ENCODE measurements at regions not wholly inside any gene's neighbourhood (a gene's known extent, or its start where the extent isn't known, plus 50 kb on each side); places are given as distances from the start of the nearest gene placed in this dataset.

DNA sequence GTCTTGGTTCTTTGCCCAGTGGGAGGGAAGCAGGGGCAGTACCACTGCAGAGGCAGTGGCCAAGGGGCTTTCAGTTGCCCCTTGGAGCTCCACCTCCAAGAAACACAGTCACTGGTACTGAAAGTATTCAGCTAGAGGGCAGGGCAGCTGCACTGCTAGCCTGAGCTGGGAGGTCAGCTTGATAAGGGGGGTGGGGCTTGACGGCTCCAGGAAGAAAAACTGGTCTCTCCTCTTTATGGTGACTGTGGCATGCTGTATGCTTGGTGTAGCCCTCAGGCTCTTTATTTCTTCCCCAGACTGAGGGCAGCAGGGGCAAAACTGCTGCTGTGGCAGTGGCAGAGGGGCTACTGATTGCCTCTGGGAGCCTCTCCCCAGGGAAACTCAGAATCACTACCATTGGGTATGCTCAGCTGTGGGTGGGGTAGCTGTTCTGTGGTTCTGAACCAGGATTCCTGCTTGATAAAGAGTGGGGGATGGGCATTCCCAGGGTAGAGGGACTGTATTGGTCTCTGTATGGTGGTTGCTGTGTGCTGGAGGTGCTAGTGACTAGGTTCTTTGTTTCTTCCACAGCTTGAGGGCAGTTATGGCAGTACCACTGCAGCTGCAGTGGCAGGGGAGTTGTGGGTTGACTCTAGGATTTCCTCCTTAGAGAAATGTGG is 134.6 kb upstream of the SCN7A start:
- Histone ChIP-seq H3K79me2 (replicated peaks; ENCODE audit: insufficient read depth, low read length) (no peaks in the 10 kb centered on the region), H3K36me3 (ENCODE audit: insufficient read depth, low read length) (no peaks in the 10 kb centered on the region), H4K20me1 (ENCODE audit: insufficient read depth) (no peaks in the 10 kb centered on the region), H2AFZ (ENCODE audit: low read depth, low read length) (no peak overlapping the region), H3K4me3 (ENCODE audit: low read length) (no peak overlapping the region), H3K4me2 (ENCODE audit: low read length) (no peak overlapping the region), H3K9me2 (ENCODE audit: insufficient read depth, low read length) (no peaks in the 10 kb centered on the region), H3F3A (ENCODE audit: insufficient read depth, low read length, poor library complexity, severe bottlenecking) (no peaks in the 10 kb centered on the region), H3K27ac (ENCODE audit: low read length) (no peak overlapping the region), H3K9me3 (ENCODE audit: low read length) (no peaks in the 10 kb centered on the region), H3K9ac (ENCODE audit: low read length) (no peak overlapping the region), H3K27me3 (ENCODE audit: insufficient read depth, low read depth, low read length) (no peaks in the 10 kb centered on the region)
- TF ChIP-seq POLR2AphosphoS5 (IDR thresholded peaks at IDR 0.05) (no peak), TAF1 (IDR thresholded peaks at IDR 0.05; ENCODE audit: low read depth) (no peak), REST (IDR thresholded peaks at IDR 0.05; ENCODE audit: borderline replicate concordance) (no peak), SMC3 (conservative IDR thresholded peaks at IDR 0.05; ENCODE audit: poor library complexity) (no peak), MXI1 (conservative IDR thresholded peaks at IDR 0.05; ENCODE audit: poor library complexity, severe bottlenecking) (no peak), EZH2 (IDR thresholded peaks at IDR 0.05; ENCODE audit: borderline replicate concordance, insufficient read depth, low read length, poor library complexity, severe bottlenecking) (no peak), EP300 (conservative IDR thresholded peaks at IDR 0.05; ENCODE audit: poor library complexity, severe bottlenecking) (no peak), RAD21 (conservative IDR thresholded peaks at IDR 0.05) (no peak)
- TF ChIP-seq, protein P1, sequence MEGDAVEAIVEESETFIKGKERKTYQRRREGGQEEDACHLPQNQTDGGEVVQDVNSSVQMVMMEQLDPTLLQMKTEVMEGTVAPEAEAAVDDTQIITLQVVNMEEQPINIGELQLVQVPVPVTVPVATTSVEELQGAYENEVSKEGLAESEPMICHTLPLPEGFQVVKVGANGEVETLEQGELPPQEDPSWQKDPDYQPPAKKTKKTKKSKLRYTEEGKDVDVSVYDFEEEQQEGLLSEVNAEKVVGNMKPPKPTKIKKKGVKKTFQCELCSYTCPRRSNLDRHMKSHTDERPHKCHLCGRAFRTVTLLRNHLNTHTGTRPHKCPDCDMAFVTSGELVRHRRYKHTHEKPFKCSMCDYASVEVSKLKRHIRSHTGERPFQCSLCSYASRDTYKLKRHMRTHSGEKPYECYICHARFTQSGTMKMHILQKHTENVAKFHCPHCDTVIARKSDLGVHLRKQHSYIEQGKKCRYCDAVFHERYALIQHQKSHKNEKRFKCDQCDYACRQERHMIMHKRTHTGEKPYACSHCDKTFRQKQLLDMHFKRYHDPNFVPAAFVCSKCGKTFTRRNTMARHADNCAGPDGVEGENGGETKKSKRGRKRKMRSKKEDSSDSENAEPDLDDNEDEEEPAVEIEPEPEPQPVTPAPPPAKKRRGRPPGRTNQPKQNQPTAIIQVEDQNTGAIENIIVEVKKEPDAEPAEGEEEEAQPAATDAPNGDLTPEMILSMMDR (IDR thresholded peaks at IDR 0.05; ENCODE audit: poor library complexity, severe bottlenecking), result no peak

- no peak overlapping the region for H3K4me2 ChIP-seq (ENCODE audit: low read length)
- H3K27ac ChIP-seq (ENCODE audit: low read length), result no peak overlapping the region
- no peaks in the 10 kb centered on the region for H3K36me3 ChIP-seq (ENCODE audit: insufficient read depth, low read length)
- H4K20me1 ChIP-seq (ENCODE audit: insufficient read depth), result no peaks in the 10 kb centered on the region
- no peak overlapping the region for H3K4me3 ChIP-seq (ENCODE audit: low read length)
- no peaks in the 10 kb centered on the region for H3K9me3 ChIP-seq (ENCODE audit: low read length)
- no peaks in the 10 kb centered on the region for H3K79me2 ChIP-seq (replicated peaks; ENCODE audit: insufficient read depth, low read length)
- no peaks in the 10 kb centered on the region for H3K9me2 ChIP-seq (ENCODE audit: insufficient read depth, low read length)
- no peak overlapping the region for H2AFZ ChIP-seq (ENCODE audit: low read depth, low read length)
- TF ChIP-seq, protein P1 (IDR thresholded peaks at IDR 0.05; ENCODE audit: poor library complexity, severe bottlenecking), result no peak
- no peak for TF ChIP-seq SMC3 (conservative IDR thresholded peaks at IDR 0.05; ENCODE audit: poor library complexity)
- no peaks in the 10 kb centered on the region for H3K27me3 ChIP-seq (ENCODE audit: insufficient read depth, low read depth, low read length)
- no peak overlapping the region for H3K9ac ChIP-seq (ENCODE audit: low read length)
- no peaks in the 10 kb centered on the region for H3F3A ChIP-seq (ENCODE audit: insufficient read depth, low read length, poor library complexity, severe bottlenecking)
These were observed 133.8 kb upstream of the SCN7A start for GRCh38 chr2:166627893-166628292.
